GM21737 (cell line): ENCODE measurements at regions not wholly inside any gene's neighbourhood (a gene's known extent, or its start where the extent isn't known, plus 50 kb on each side); places are given as distances from the start of the nearest gene placed in this dataset.

ENCODE experiments used
- ATAC-seq: cut with Tn5 transposase; IDR thresholded peaks from one replicate; pipeline ENCODE4 v1.9.1; 2021; ENCODE audit warnings: mild to moderate bottlenecking, moderate library complexity; ENCODE audit not compliant: unreplicated experiment

- no peak for ATAC-seq
These were observed 884.6 kb upstream of the CHAC2 start for GRCh38 chr2:52882974-52883373.

DNA sequence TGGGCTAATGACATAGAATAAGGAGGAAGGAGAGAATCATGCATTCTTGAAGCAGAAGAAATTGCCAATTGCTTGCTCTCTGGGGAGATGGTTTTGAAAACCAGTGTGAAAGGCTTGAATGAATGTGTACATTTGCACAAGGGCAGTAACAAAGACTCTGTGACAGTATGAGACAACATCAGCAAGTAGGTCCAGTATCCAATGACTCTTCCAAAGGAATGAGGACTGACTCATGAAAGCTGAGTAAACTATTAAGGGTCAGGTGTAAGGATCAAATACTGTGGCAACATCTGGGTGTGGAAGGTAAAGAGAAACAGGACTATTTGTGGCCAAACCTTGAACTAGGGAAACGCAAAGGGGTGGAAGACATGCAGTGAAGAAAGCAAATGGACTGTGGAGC is 886.0 kb upstream of the CHAC2 start:
- no peak for ATAC-seq

GRCh38 chr2:52880872-52881271 is 886.7 kb upstream of the CHAC2 start:
- no peak for ATAC-seq

DNA sequence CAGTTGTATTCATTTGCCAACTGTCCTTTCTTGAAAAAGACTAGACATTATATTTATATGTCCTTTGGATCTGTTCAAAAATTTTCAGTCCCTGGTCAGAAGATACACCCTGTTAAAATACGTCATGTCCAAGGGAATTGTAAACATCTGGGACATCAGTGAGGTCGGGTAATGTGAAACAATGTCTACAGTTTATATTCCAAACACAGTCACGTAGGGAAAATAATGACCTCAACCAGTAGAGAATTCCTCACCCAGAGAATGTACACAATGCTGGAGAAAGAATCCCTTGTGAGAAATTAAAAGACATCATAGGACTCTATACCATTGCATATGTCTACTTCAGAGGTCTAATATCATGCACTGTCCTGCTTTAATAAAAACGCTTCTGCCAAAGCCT is 888.0 kb upstream of the CHAC2 start:
- no peak for ATAC-seq

DNA sequence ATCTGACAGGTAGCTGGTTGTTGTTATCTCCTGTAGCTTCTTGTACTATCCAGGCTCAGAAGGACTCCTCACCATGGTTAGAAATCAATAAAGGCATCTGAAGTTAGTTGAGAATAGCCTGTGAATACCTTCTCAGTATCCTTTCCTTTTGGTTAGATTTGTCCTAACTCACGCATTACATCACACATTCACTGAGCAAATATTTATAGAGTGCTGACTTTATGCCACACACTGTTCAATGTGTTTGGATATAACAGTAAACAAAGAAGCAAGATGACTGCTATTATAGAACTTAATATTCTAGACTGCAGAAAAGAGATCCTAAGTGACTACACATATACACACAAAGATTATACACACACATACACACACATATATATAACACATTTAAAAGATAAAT is 889.9 kb upstream of the CHAC2 start:
- ATAC-seq, result no peak

GRCh38 chr2:52874466-52875106 is 893.0 kb upstream of the CHAC2 start:
- ATAC-seq, result no peak

DNA sequence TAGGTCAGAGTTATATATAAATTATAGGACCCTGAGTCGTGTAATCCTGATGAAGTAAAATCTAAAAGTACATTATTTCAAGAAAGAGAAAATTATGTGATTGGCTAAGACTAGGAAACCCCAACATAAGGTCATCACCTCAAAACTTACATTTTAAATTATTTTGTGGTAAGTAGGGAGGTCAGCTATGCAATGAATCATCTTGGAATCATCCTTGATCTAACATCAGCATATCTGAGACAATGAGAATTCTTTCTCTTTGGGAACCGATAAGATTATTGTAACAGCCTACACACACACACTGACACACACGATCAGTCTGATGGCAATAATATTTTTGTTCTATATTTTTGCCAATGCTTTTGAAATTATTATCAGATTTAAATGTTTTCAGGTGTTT is 904.8 kb upstream of the CHAC2 start:
- ATAC-seq, result no peak

- no peak for ATAC-seq
These were observed 906.0 kb upstream of the CHAC2 start for GRCh38 chr2:52861596-52861995.

DNA sequence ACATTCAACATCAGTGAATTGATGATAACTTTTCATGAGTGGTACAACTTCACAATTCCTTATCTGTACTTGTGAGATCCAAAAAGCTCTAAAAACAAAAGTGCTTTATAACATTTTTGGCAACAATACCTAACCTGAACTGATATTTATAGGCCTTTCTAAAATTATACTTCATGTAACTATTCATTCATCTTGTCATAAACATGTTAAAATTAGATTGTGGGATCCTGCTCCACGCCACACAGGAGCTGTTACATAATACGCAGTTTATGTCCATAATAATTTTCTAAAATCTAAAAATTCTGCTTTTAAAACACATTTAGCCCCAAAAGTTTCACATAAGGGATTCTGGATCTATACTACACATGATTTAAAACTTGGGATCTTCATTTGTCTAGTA is 908.5 kb upstream of the CHAC2 start:
- no peak for ATAC-seq

- no peak for ATAC-seq
These were observed 909.9 kb upstream of the CHAC2 start for GRCh38 chr2:52857722-52858121.

DNA sequence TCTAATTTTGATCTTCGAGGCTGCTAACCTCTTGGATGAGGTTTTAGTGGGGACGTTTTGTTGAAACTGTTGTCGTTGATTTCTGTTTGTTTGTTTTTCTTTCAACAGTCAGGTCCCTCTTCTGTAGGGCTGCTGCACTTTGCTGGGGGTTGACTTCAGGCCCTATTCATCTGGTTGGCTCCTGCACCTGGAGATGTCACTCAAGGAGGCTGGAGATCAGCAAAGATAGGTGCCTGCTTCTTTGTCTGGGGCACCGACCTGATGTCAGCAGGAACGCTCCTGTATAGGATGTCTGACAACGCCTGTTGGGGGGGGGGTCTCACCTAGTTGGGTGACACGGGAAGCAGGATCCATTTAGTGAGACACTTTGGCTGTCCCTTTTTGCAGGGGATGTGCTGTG is 915.6 kb upstream of the CHAC2 start:
- no peak for ATAC-seq

GRCh38 chr2:52844701-52845423 is 922.7 kb upstream of the CHAC2 start:
- no peak for ATAC-seq

GRCh38 chr2:52835909-52836308 is 931.7 kb upstream of the CHAC2 start:
- ATAC-seq, result no peak

DNA sequence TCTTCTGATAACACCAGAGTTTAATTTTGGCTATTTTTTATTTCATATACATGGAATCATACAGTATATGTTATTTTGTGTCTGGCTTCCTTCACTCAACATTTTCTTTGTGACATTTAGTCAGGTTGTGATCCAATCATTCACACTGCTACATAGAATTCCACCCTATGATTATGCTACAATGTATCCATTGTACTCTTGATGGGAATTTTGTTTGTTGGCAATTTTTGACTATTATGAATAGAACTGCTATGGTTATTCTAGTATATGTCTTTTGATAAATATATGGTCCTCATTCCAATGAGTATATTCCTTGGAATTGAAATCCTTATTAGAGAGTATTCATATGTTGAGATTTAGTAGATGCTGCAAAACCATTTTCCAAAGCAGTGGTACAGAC is 936.4 kb upstream of the CHAC2 start:
- no peak for ATAC-seq

DNA sequence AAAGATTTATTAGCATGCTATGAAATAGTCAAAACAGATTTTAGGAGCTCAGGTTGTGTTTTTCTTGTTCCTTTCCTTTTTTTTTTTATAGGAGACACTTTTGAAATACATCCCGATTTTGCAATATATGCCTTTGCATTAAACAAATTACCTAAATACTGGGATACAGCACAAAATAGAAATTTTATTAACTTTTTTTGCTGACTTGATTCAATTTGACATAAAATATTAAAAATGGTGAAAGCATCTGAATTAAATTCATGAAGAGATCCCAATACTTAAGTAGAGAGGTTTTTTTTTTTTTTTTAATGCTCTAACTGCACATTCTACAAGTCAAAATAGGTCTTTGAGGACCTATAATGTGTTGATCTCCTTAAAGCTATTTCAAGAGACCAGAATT is 939.5 kb upstream of the CHAC2 start:
- ATAC-seq, result no peak

- ATAC-seq, result no peak
These were observed 946.0 kb upstream of the CHAC2 start for GRCh38 chr2:52821631-52822030.

GRCh38 chr2:52818958-52819357 is 948.6 kb upstream of the CHAC2 start:
- no peak for ATAC-seq

- no peak for ATAC-seq
These were observed 957.1 kb upstream of the CHAC2 start for GRCh38 chr2:52810460-52810859.

DNA sequence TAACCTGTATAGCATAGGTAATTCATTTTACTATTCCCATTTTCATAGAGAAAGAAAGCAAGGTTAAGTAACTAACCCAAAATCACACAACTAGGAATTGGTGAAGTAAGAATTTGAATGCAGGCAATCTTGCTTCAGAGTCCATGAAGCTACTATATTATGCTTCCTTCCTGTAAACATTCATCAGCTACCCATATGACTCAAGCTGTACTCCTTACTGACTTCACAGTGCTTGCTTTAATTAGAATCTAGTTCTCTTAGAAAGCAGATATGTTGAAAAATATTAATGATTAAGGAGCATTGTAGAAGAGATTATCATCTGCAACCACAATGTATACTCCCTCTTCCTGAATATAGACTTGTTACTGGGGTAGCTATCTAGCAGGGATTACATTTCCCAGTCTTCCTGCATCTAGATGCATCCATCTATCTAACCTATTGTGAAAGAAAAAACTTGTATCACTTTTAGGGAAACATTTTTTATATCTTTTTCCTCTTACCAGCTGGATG is 961.6 kb upstream of the CHAC2 start:
- ATAC-seq, result no peak

GRCh38 chr2:52794581-52794980 is 973.0 kb upstream of the CHAC2 start:
- ATAC-seq, result no peak

DNA sequence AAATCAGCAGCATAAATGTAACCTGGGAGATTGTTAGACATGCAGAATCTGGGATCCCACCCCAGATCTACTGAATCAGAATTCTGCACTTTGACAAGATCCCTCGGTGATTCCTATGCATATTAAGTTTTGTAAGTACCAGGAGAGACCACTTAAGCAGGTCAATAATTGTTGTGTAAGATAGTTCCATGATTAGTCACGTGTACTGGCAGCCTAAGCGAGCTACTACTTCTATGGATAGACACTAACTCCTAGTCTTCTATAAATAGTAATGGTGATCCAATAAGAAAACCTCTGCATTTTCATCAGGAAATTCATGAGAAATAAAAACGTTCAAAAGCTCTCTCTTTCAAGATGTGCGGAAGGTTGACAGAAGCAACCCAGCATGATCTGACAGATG is 988.2 kb upstream of the CHAC2 start:
- ATAC-seq, result no peak

DNA sequence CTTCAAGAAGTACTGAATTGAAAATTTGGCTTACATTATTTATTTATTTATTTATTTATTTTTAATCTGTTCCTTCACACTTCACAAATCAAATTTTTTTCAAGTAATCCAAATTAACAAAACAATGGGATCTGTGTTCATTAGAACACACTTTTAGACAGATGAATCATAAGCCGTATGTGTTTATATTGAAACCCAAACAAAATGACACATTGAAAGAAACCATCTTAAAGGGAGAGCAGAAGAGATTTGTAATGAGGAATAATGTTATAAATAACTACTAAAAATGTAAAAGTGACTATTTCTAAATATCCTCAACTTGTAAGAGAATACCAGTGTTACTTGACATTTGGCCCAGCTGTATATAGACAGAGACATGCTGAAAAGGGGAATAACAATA is 991.0 kb upstream of the CHAC2 start:
- no peak for ATAC-seq

- ATAC-seq, result no peak
These were observed 991.9 kb upstream of the CHAC2 start for GRCh38 chr2:52775674-52776073.
